Body of pancreas (tissue), 4 donors: ENCODE measurements at regions not wholly inside any gene's neighbourhood (a gene's known extent, or its start where the extent isn't known, plus 50 kb on each side); places are given as distances from the start of the nearest gene placed in this dataset.

Source experiments
- ATAC-seq: fragments of 150-250 bp; one replicate; pipeline ENCODE4 v1.9.1; 2016
- DNase-seq, 4 donors: peaks; one replicate each; pipeline ENCODE4 v3.0.0-alpha.2; 2019
- H3K27ac ChIP-seq, 4 donors: fragments of 200-600 bp; sonication (generic); 1 replicate in 3 of 4; 2 replicates in 1 of 4; pipeline versions ENCODE4 v1.5.1 to v1.6.1; 2016 to 2019; ENCODE audit warnings: mild to moderate bottlenecking in 1 of 4, mixed read lengths in 1 of 4, moderate library complexity in 1 of 4
- H3K27me3 ChIP-seq, 2 donors: fragments of 200-600 bp; sonication (generic); one replicate each; pipeline ENCODE4 v1.6.0; 2016; ENCODE audit warnings: mild to moderate bottlenecking in 1 of 2
- H3K36me3 ChIP-seq, 2 donors: fragments of 200-600 bp; sonication (generic); replicated peaks in 1 of 2; 2 replicates each; pipeline ENCODE4 v1.5.1; 2016; ENCODE audit warnings: low read depth in 2 of 2; ENCODE audit not compliant: insufficient read depth in 1 of 2
- H3K4me1 ChIP-seq: fragments of 200-600 bp; sonication (generic); one replicate; pipeline ENCODE4 v1.6.0; 2016
- H3K4me3 ChIP-seq, 2 donors: fragments of 200-600 bp; sonication (generic); 1 replicate in 1 of 2; 2 replicates in 1 of 2; pipeline ENCODE4 v1.5.1; 2016 to 2019
- H3K9me3 ChIP-seq, 3 donors: fragments of 200-600 bp; sonication (generic); 1 replicate in 2 of 3; 2 replicates in 1 of 3; pipeline ENCODE4 v1.5.1; 2016
- CTCF ChIP-seq, 7 experiments: fragments of 450-650 bp in 4 of 7; fragments of 200-600 bp in 3 of 7; sonication (generic) in 3 of 7; IDR thresholded peaks; one replicate each; pipeline ENCODE4 v1.5.1; 2016 to 2019; ENCODE audit warnings: antibody characterized with exemption in 7 of 7
- POLR2A ChIP-seq, 3 donors: fragments of 450-650 bp; IDR thresholded peaks; one replicate each; pipeline ENCODE4 v1.6.1; 2016; ENCODE audit warnings: antibody characterized with exemption in 3 of 3, mild to moderate bottlenecking in 2 of 3
- WGBS, 2 donors: methylation state at CpG; one replicate each; pipeline ENCODE4 v1.1.5; 2017; 5-methylcytosine and 5-hydroxymethylcytosine counted together
- intact Hi-C: fragments of 100-400 bp; cut with DNase I; formaldehyde crosslinking; loops from one replicate; pipeline ENCODE4 v1.15.1; 2023

DNA sequence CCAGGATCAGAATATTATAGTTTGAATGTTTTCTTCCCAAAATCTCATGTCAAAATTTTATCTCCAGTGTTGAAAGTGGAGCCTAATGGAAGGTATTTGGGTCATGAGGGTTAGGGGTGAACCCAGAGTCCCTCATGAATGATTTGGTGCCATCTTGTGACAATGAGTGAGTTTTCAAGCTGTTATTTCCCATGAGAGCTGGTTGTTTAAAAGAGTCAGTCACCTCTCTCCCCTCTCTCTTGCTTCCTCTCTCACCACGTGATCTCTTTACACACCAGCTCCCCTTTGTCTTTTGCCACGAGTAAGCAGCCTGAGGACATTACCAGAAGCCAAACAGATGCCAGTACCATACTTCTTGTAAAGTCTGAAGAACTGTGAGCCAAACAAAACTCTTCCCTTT is 561.6 kb downstream of the RERGL start:
- no peak overlapping the region for H3K4me3 ChIP-seq
- no peaks in the 10 kb centered on the region for H3K4me1 ChIP-seq
- no peak overlapping the region for H3K27ac ChIP-seq
- H3K27me3 ChIP-seq, result no peaks in the 10 kb centered on the region
- no peak for ATAC-seq
- no peaks in the 10 kb centered on the region for H3K9me3 ChIP-seq
- intact Hi-C loops, result no loop called here
- no peak for DNase-seq
- 2 to 8% methylated on average over 2 of the region's 2 CpGs for WGBS, 2 donors
- no peaks in the 10 kb centered on the region for H3K36me3 ChIP-seq
- no peak for TF ChIP-seq POLR2A (IDR thresholded peaks at IDR 0.05)
- no peak for TF ChIP-seq CTCF (IDR thresholded peaks at IDR 0.05)

DNA sequence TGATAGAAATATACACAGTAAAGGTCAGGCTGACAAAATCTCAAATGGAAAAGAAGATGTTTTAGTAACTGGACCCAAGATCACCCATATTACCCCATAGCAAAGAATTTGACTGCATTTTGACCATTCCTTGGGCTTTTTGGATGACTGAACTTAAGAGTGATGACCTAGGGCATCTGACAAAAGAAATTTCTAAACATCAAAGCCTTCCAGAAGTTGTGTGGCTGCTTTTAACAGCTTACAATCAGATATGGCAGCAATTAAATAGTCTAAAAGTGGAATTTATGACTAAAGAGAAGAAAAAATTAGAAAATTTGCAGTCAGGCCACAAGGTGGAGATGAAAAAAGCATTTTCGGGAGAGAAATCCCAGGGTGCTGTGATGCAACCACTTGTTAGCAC is 563.0 kb downstream of the RERGL start:
- Histone ChIP-seq H3K27me3 (no peaks in the 10 kb centered on the region), H3K36me3 (no peaks in the 10 kb centered on the region), H3K9me3 (no peaks in the 10 kb centered on the region), H3K4me3 (no peak overlapping the region), H3K4me1 (no peaks in the 10 kb centered on the region), H3K27ac (no peak overlapping the region)
- no peak for ATAC-seq
- DNase-seq, result no peak
- intact Hi-C loops, result no loop called here
- WGBS, 2 donors, result 45 to 48% methylated on average over 1 of the region's 1 CpG
- no peak for TF ChIP-seq CTCF (IDR thresholded peaks at IDR 0.05)
- no peak for TF ChIP-seq POLR2A (IDR thresholded peaks at IDR 0.05)

DNA sequence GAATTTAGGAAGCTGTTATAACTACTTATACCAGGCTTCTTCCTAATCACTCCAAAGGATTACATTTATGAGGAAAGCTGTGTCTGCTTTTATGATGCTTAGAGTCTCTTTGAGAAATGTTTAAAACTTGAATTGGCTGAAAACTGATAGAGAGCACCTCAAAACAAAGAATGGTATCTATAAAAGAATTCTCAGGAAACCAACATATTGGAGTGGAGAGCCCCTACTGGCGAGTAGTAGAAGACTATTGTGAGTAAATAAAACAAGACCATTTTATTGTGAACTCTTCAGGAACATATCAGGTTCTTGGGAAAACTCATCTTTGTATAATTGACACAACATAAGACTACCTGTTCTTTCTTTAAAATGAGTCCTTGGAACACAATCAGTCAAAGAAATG is 578.6 kb downstream of the RERGL start:
- Histone ChIP-seq H3K4me1 (no peaks in the 10 kb centered on the region), H3K4me3 (no peak overlapping the region), H3K9me3 (no peaks in the 10 kb centered on the region), H3K36me3 (no peaks in the 10 kb centered on the region), H3K27ac (no peak overlapping the region), H3K27me3 (no peaks in the 10 kb centered on the region)
- no peak for ATAC-seq
- TF ChIP-seq CTCF (IDR thresholded peaks at IDR 0.05) (no peak), POLR2A (IDR thresholded peaks at IDR 0.05) (no peak)
- 21 to 32% methylated on average over 1 of the region's 1 CpG for WGBS, 2 donors
- intact Hi-C loops, result no loop called here
- no peak for DNase-seq

GRCh38 chr12:17507336-17507735 is 582.7 kb downstream of the RERGL start:
- no peak for ATAC-seq
- Histone ChIP-seq H3K4me3 (no peak overlapping the region), H3K27me3 (no peaks in the 10 kb centered on the region), H3K9me3 (no peaks in the 10 kb centered on the region), H3K4me1 (no peaks in the 10 kb centered on the region), H3K36me3 (no peaks in the 10 kb centered on the region), H3K27ac (no peak overlapping the region)
- WGBS, 2 donors, result 44% methylated on average over 5 of the region's 5 CpGs
- intact Hi-C loops, result no loop called here
- TF ChIP-seq POLR2A (IDR thresholded peaks at IDR 0.05) (no peak), CTCF (IDR thresholded peaks at IDR 0.05) (no peak)
- DNase-seq, result no peak

GRCh38 chr12:17503742-17504141 is 586.3 kb downstream of the RERGL start:
- H3K4me1 ChIP-seq, result no peaks in the 10 kb centered on the region
- H3K9me3 ChIP-seq, result no peaks in the 10 kb centered on the region
- 48 to 60% methylated on average over 1 of the region's 1 CpG for WGBS, 2 donors
- TF ChIP-seq CTCF (IDR thresholded peaks at IDR 0.05), result no peak
- TF ChIP-seq POLR2A (IDR thresholded peaks at IDR 0.05), result no peak
- DNase-seq (no peak), ATAC-seq (no peak)
- no peak overlapping the region for H3K27ac ChIP-seq
- H3K4me3 ChIP-seq, result no peak overlapping the region
- H3K36me3 ChIP-seq, result no peaks in the 10 kb centered on the region
- no peaks in the 10 kb centered on the region for H3K27me3 ChIP-seq
- intact Hi-C loops, result no loop called here
